ENCODE measurements at regions not wholly inside any gene's neighbourhood (a gene's known extent, or its start where the extent isn't known, plus 50 kb on each side); places are given as distances from the start of the nearest gene placed in this dataset.
A peak's percentile ranks its signal among the peaks of the same experiment; 100 is the strongest.
"Not testable (repeated sequence)": the region's sequence is repeated elsewhere in the genome, so short reads cannot be mapped to it uniquely, and the experiment has no call there.

GRCh38 chr5:50922134-50922941 lies 255.9 kb downstream of the PARP8 start:
- TF ChIP-seq CTCF (IDR thresholded peaks at IDR 0.05): peak in 1 of 2 donors; percentile 54
- H3K4me3 ChIP-seq; H3K36me3 ChIP-seq; H3K27ac ChIP-seq; DNase-seq (ENCODE audit: low spot score in 2 of 2); H3K27me3 ChIP-seq; H3K4me1 ChIP-seq; H3K9me3 ChIP-seq: not testable (repeated sequence)
- WGBS: 78% methylated on average over 18 of the region's 37 CpGs

GRCh38 chr5:50922942-50923767 lies 256.7 kb downstream of the PARP8 start:
- H3K27me3 ChIP-seq: no peaks in the 10 kb centered on the region
- 82% methylated on average over 23 of the region's 34 CpGs for WGBS
- no peak for TF ChIP-seq EP300 (IDR thresholded peaks at IDR 0.05)
- no peak for TF ChIP-seq POLR2AphosphoS5 (IDR thresholded peaks at IDR 0.05)
- TF ChIP-seq POLR2A (IDR thresholded peaks at IDR 0.05): no peak
- no peak for TF ChIP-seq CTCF (IDR thresholded peaks at IDR 0.05)
- H3K4me1 ChIP-seq: no peaks in the 10 kb centered on the region
- no peak overlapping the region for H3K27ac ChIP-seq
- DNase-seq (ENCODE audit: low spot score in 2 of 2): no peak
- no peaks in the 10 kb centered on the region for H3K36me3 ChIP-seq
- no peak overlapping the region for H3K4me3 ChIP-seq
- no peaks in the 10 kb centered on the region for H3K9me3 ChIP-seq

DNA sequence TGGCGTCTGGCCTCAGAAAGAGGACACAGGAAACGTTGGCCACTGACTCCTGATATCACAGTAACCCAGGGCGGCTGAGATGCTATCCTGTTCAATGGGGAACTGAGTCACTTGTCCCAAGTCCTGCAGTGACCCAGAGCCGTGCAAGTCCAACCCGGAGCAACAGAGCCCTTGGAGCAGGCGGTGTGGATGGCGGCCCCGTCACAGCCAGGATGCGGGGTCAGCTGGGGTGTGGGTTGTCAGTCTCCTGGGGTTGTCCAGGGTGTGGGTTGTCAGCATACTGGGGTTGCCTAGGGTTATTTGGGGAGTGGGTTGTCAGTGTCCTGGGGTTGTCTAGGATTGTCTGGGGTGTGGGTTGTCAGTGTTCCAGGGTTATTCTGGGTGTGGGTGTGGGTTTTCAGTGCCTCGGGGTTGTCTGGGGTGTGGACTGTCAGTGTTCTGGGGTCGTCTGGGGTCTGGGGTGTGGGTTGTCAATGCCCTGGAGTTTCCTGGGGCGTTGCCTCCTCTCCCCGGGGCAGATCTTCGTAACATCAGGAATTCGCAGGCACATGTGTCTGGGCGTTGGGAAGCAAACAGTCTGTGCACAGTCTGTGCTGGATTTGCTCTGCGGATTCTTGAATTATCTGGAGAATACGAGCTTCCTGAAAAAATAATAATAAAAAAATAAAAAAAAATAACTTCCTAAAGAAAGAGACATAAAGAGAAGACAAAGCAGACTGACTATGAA lies 257.5 kb downstream of the PARP8 start:
- no peak for DNase-seq (ENCODE audit: low spot score in 2 of 2)
- H3K4me3 ChIP-seq: no peak overlapping the region
- 32% methylated on average over 10 of the region's 18 CpGs for WGBS
- H3K4me1 ChIP-seq: no peaks in the 10 kb centered on the region
- TF ChIP-seq EP300 (IDR thresholded peaks at IDR 0.05): no peak
- no peak for TF ChIP-seq POLR2A (IDR thresholded peaks at IDR 0.05)
- TF ChIP-seq POLR2AphosphoS5 (IDR thresholded peaks at IDR 0.05): no peak
- TF ChIP-seq CTCF (IDR thresholded peaks at IDR 0.05): no peak
- H3K27me3 ChIP-seq: no peaks in the 10 kb centered on the region
- H3K27ac ChIP-seq: no peak overlapping the region
- H3K36me3 ChIP-seq: no peaks in the 10 kb centered on the region
- no peaks in the 10 kb centered on the region for H3K9me3 ChIP-seq

DNA sequence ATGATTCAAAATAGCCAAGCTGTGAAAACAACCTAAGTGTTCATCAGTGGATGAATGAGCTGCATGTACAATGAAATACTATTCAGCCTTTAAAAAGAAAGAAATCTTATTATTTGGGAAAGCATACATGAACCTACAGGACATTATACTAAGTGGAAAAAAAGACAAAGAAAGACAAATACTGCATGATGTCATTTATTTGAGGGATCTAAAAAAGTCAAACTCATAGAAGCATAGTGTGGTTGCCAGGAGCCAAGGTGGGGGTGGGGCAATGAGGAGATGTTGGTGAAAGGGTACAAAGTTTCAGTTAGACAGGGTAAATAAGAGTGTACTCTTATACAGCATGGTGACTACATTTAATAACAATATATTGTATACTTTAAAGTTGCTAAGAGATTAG lies 261.5 kb downstream of the PARP8 start:
- Histone ChIP-seq H3K4me3 (no peak overlapping the region), H3K9me3 (no peaks in the 10 kb centered on the region), H3K27me3 (no peaks in the 10 kb centered on the region), H3K36me3 (no peaks in the 10 kb centered on the region), H3K27ac (no peak overlapping the region), H3K4me1 (no peaks in the 10 kb centered on the region)
- DNase-seq (ENCODE audit: low spot score in 2 of 2): no peak
- TF ChIP-seq EP300 (IDR thresholded peaks at IDR 0.05) (no peak), CTCF (IDR thresholded peaks at IDR 0.05) (no peak), POLR2AphosphoS5 (IDR thresholded peaks at IDR 0.05) (no peak), POLR2A (IDR thresholded peaks at IDR 0.05) (no peak)

DNA sequence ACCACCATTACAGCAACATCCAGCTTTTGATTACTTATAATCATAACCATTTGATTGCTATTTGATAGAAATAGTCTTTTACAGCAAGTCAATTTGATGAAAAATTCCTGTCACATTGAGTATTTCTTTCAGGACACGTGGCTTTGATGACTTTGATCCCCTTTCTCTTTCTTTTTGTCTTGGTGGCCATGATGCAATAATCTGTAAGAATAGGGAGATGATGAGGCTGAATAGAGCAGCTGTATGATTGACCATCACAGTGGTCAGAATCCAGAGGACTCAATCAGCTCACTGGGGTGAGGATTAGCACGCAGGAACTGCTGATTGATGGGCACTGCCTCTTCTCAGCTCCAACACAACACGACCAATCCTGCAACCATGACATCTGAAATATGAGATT lies 262.7 kb downstream of the PARP8 start:
- Histone ChIP-seq H3K4me3 (no peak overlapping the region), H3K9me3 (no peaks in the 10 kb centered on the region), H3K36me3 (no peaks in the 10 kb centered on the region), H3K4me1 (no peaks in the 10 kb centered on the region), H3K27ac (no peak overlapping the region), H3K27me3 (no peaks in the 10 kb centered on the region)
- DNase-seq (ENCODE audit: low spot score in 2 of 2): no peak
- no peak for TF ChIP-seq EP300 (IDR thresholded peaks at IDR 0.05)
- no peak for TF ChIP-seq POLR2A (IDR thresholded peaks at IDR 0.05)
- no peak for TF ChIP-seq POLR2AphosphoS5 (IDR thresholded peaks at IDR 0.05)
- no peak for TF ChIP-seq CTCF (IDR thresholded peaks at IDR 0.05)
- WGBS: 70% methylated on average over 3 of the region's 3 CpGs

Measured in suprapubic skin (tissue), 4 donors.